HEK293T (cell line): ENCODE measurements at regions not wholly inside any gene's neighbourhood (a gene's known extent, or its start where the extent isn't known, plus 50 kb on each side); places are given as distances from the start of the nearest gene placed in this dataset.

Experiments used
- ELF4 ChIP-seq: fragments of 450-650 bp; IDR thresholded peaks from 2 replicates; pipeline ENCODE4 v1.6.1; 2017; ENCODE audit warnings: antibody characterized with exemption
- FOXK2 ChIP-seq: fragments of 450-650 bp; IDR thresholded peaks from 2 replicates; pipeline ENCODE4 v1.6.1; 2016; ENCODE audit warnings: mild to moderate bottlenecking
- TARDBP ChIP-seq: fragments of 450-650 bp; IDR thresholded peaks from 2 replicates; pipeline ENCODE4 v1.6.1; 2016

DNA sequence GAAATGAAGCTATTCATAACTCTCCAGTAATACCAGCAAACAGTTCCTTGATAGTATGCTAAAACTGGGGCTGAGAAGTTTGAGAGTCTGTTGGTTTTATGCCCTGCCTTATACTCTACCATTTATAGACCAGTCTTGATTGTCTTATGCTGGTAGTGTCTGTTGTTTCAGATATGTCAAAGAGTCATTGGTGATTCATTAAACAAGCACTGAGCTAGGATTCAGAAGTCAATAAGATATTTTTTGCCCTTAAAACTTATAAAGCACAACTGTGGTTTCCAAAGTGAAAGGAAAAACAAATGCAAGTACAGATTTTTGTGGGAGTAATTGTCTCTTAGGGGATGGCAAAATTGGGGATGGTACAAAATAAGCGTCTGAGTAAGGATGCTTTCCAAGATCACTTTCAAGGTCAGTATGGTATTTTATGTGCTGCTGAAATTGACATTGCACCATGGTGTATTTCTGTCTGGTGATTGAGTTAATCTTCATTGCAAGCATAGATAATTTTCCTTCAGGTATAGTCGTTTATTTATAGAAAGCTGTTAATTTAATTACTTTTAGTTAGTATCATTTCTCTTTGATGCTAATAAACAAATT is 289.5 kb upstream of the E2F7 start:
- TF ChIP-seq ELF4 (no peak), FOXK2 (no peak), TARDBP (no peak)
